ENCODE measurements at regions not wholly inside any gene's neighbourhood (a gene's known extent, or its start where the extent isn't known, plus 50 kb on each side); places are given as distances from the start of the nearest gene placed in this dataset.

DNA sequence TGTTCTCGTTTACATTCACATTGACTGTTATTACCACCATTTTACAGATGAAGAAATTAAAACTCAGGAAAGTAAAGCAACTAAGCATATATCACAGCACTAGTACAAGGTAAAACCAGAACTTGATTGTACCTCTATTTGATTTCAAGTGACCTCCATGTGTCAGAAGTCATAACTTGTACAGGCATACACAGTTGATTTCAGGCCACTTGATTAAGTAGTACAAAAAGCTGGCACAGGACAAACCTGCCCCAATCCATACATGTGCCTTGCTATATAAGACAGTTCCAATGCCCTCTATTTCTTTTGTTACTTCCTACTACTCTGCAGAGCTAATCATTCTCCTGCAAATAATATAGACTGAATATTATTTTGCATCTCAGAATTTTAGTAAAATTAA lies 58.8 kb upstream of the VGLL2 start:
- TF ChIP-seq, protein P1, sequence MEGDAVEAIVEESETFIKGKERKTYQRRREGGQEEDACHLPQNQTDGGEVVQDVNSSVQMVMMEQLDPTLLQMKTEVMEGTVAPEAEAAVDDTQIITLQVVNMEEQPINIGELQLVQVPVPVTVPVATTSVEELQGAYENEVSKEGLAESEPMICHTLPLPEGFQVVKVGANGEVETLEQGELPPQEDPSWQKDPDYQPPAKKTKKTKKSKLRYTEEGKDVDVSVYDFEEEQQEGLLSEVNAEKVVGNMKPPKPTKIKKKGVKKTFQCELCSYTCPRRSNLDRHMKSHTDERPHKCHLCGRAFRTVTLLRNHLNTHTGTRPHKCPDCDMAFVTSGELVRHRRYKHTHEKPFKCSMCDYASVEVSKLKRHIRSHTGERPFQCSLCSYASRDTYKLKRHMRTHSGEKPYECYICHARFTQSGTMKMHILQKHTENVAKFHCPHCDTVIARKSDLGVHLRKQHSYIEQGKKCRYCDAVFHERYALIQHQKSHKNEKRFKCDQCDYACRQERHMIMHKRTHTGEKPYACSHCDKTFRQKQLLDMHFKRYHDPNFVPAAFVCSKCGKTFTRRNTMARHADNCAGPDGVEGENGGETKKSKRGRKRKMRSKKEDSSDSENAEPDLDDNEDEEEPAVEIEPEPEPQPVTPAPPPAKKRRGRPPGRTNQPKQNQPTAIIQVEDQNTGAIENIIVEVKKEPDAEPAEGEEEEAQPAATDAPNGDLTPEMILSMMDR (IDR thresholded peaks at IDR 0.05) = no peak
- no peak for TF ChIP-seq POLR2A (IDR thresholded peaks at IDR 0.05)

Measured in upper lobe of left lung (tissue), 4 donors.